DND-41 (cell line): ENCODE measurements at regions not wholly inside any gene's neighbourhood (a gene's known extent, or its start where the extent isn't known, plus 50 kb on each side); places are given as distances from the start of the nearest gene placed in this dataset.

Experiments
- ATAC-seq: fragments of 200-7000 bp; cut with Tn5 transposase; 3 replicates; pipeline ENCODE4 v1.9.1; 2021; ENCODE audit warnings: low read depth; ENCODE audit not compliant: insufficient read depth
- DNase-seq: peaks from one replicate; pipeline ENCODE4 v3.0.0-alpha.2; 2020
- H2AFZ ChIP-seq: 2 replicates; pipeline ENCODE4 v1.6.0; 2012; ENCODE audit warnings: low read depth, low read length
- H3K27ac ChIP-seq: 2 replicates; pipeline ENCODE4 v1.5.1; 2012; ENCODE audit warnings: low read length, inconsistent platforms
- H3K27me3 ChIP-seq: fragments of 200-600 bp; sonication (generic); 2 replicates; pipeline ENCODE4 v1.6.0; 2012; ENCODE audit warnings: low read length, mild to moderate bottlenecking, inconsistent platforms; ENCODE audit not compliant: insufficient read depth, poor library complexity
- H3K36me3 ChIP-seq: 2 replicates; pipeline ENCODE4 v1.5.1; 2012; ENCODE audit warnings: low read length, inconsistent platforms; ENCODE audit not compliant: insufficient read depth
- H3K4me1 ChIP-seq: 2 replicates; pipeline ENCODE4 v1.5.1; 2012; ENCODE audit warnings: mild to moderate bottlenecking, low read length; ENCODE audit not compliant: insufficient read depth
- H3K4me2 ChIP-seq: 2 replicates; pipeline ENCODE4 v1.6.0; 2012; ENCODE audit warnings: mild to moderate bottlenecking, moderate library complexity, low read length, inconsistent platforms; ENCODE audit not compliant: insufficient read depth
- H3K4me3 ChIP-seq, 2 experiments: fragments of 200-600 bp in 1 of 2; shearing (Covaris generic) in 1 of 2; 2 replicates each; pipeline ENCODE4 v1.5.1; 2012 to 2016; ENCODE audit warnings: inconsistent platforms in 2 of 2, low read length in 2 of 2, mild to moderate bottlenecking in 2 of 2, low read depth in 1 of 2, moderate library complexity in 1 of 2
- H3K79me2 ChIP-seq: 2 replicates; pipeline ENCODE4 v1.6.0; 2012; ENCODE audit warnings: low read length, inconsistent platforms; ENCODE audit not compliant: insufficient read depth
- H3K9ac ChIP-seq: 2 replicates; pipeline ENCODE4 v1.6.0; 2012; ENCODE audit warnings: low read depth, mild to moderate bottlenecking, inconsistent platforms, low read length, moderate library complexity
- H3K9me3 ChIP-seq: 2 replicates; pipeline ENCODE4 v1.5.1; 2012; ENCODE audit warnings: low read length, moderate library complexity, mild to moderate bottlenecking, inconsistent platforms; ENCODE audit not compliant: insufficient read depth, severe bottlenecking
- H4K20me1 ChIP-seq: 2 replicates; pipeline ENCODE4 v1.6.0; 2012; ENCODE audit warnings: low read length; ENCODE audit not compliant: insufficient read depth
- CTCF ChIP-seq: IDR thresholded peaks from 2 replicates; pipeline ENCODE4 v1.5.1; 2012; ENCODE audit warnings: borderline replicate concordance, low read length, moderate library complexity, mild to moderate bottlenecking; ENCODE audit not compliant: poor library complexity, severe bottlenecking; ENCODE audit errors: extremely low read depth
- EZH2 ChIP-seq: IDR thresholded peaks from 3 replicates; pipeline ENCODE4 v1.6.1; 2012; ENCODE audit warnings: borderline replicate concordance, low read depth, mild to moderate bottlenecking, moderate library complexity, low read length, inconsistent platforms; ENCODE audit not compliant: severe bottlenecking

GRCh38 chr2:189927823-189928222, 134.7 kb downstream of the MSTN start:
- no peak overlapping the region for H2AFZ ChIP-seq
- no peak overlapping the region for H3K27ac ChIP-seq
- H3K4me3 ChIP-seq = no peak overlapping the region
- no peaks in the 10 kb centered on the region for H3K27me3 ChIP-seq
- no peaks in the 10 kb centered on the region for H4K20me1 ChIP-seq
- H3K4me1 ChIP-seq = no peaks in the 10 kb centered on the region
- H3K9ac ChIP-seq = no peak overlapping the region
- no peak for ATAC-seq
- H3K4me2 ChIP-seq = no peak overlapping the region
- no peaks in the 10 kb centered on the region for H3K79me2 ChIP-seq
- TF ChIP-seq CTCF = no peak
- no peak for TF ChIP-seq EZH2
- H3K36me3 ChIP-seq = no peaks in the 10 kb centered on the region
- no peaks in the 10 kb centered on the region for H3K9me3 ChIP-seq
- no peak for DNase-seq
